GM12864 (cell line): ENCODE measurements at regions not wholly inside any gene's neighbourhood (a gene's known extent, or its start where the extent isn't known, plus 50 kb on each side); places are given as distances from the start of the nearest gene placed in this dataset.

Source experiments
- DNase-seq: peaks from one replicate; pipeline ENCODE4 v3.0.0-alpha.2; 2011; ENCODE audit warnings: low read depth
- H3K4me3 ChIP-seq: 2 replicates; pipeline ENCODE4 v1.5.1; 2011; ENCODE audit warnings: mild to moderate bottlenecking, low read depth, low read length, control low read depth
- TF ChIP-seq, protein P1 (sequence below): IDR thresholded peaks from 2 replicates; pipeline ENCODE4 v1.5.1; 2011; ENCODE audit warnings: low read depth, mild to moderate bottlenecking, moderate library complexity, low read length, control low read depth, inconsistent platforms; ENCODE audit errors: missing control alignments

DNA sequence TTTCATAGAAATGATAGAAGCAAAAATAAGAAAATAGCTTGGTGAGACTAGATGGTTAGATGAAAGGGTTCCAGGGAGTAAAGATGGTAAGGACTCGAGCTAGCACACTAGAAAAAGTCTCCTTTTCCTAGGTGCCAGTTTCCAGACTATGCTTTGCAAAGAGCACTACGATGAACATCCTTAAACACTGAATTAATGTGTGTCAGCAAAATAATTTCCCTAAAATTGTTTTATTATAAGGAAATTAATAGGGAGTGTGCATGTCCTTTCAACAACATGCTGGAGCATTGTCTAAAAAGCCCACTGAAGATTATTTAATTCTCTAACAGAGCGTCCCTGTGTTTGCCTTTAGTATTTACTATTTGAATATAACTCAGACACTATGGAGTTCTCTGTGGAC is 107.4 kb upstream of the NDUFV2 start:
- TF ChIP-seq, protein P1, sequence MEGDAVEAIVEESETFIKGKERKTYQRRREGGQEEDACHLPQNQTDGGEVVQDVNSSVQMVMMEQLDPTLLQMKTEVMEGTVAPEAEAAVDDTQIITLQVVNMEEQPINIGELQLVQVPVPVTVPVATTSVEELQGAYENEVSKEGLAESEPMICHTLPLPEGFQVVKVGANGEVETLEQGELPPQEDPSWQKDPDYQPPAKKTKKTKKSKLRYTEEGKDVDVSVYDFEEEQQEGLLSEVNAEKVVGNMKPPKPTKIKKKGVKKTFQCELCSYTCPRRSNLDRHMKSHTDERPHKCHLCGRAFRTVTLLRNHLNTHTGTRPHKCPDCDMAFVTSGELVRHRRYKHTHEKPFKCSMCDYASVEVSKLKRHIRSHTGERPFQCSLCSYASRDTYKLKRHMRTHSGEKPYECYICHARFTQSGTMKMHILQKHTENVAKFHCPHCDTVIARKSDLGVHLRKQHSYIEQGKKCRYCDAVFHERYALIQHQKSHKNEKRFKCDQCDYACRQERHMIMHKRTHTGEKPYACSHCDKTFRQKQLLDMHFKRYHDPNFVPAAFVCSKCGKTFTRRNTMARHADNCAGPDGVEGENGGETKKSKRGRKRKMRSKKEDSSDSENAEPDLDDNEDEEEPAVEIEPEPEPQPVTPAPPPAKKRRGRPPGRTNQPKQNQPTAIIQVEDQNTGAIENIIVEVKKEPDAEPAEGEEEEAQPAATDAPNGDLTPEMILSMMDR, result no peak
- no peak overlapping the region for H3K4me3 ChIP-seq
- DNase-seq, result no peak

DNA sequence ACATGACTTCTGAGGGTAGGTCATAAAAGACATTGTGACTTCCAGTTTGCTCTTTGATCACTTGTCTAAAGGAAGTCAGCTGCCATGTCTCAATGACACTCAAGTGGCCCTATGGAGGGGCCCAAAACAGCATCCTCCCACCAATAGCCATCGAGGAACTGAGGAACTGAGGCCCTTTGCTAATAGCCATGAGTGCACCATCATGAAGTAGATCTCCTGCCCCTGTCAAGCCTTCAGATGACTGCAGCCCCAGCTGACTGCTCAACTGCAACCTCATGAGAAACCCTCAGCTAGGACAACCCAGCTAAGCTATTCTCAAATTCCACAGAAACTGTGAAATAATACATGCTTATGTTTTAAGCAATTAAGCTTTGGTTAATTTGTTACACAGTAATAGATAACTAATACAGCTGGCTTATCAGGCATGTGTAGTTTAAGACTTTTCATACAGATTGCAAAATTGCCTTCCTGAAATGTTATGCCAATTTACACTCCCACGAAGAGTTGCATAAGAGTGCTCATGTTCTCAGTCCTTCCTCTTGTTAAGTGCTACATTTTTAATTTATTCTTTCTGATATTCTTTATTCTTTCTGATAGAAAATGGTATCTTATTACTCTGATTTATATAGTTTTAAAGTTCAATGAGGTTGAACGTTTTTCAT is 105.6 kb upstream of the NDUFV2 start:
- DNase-seq, result no peak
- H3K4me3 ChIP-seq, result no peak overlapping the region
- TF ChIP-seq, protein P1, result no peak

- DNase-seq, result no peak
- TF ChIP-seq, protein P1, result no peak
- H3K4me3 ChIP-seq, result no peak overlapping the region
These were observed 104.9 kb upstream of the NDUFV2 start for GRCh38 chr18:8997634-8998033.

- TF ChIP-seq, protein P1, result no peak
- no peak for DNase-seq
- H3K4me3 ChIP-seq, result no peak overlapping the region
These were observed 103.8 kb upstream of the NDUFV2 start for GRCh38 chr18:8998481-8999217.

- no peak overlapping the region for H3K4me3 ChIP-seq
- DNase-seq, result no peak
- TF ChIP-seq, protein P1, result no peak
These were observed 102.6 kb upstream of the NDUFV2 start for GRCh38 chr18:8999872-9000271.

GRCh38 chr18:9000733-9001132 is 101.8 kb upstream of the NDUFV2 start:
- TF ChIP-seq, protein P1, result no peak
- DNase-seq, result no peak
- no peak overlapping the region for H3K4me3 ChIP-seq

DNA sequence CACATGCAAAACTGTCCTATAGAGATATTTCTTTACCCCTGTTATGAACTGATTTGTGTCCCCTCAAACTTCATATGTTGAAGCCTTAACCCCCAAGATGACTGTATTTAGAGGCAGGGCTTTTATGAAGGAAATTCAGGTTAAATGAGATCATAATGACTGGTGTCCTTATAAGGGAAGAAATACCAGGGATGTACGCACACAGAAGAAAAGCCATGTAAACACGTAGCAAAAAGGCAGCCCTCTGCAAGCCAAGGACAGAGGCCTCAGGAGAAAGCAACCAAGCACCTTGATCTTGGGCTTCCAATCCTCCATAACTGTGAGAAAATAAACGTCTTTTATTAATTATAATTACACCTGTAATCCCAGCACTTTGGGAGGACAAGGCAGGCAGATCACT is 101.3 kb upstream of the NDUFV2 start:
- H3K4me3 ChIP-seq, result no peak overlapping the region
- DNase-seq, result no peak
- TF ChIP-seq, protein P1, result no peak
